Smooth muscle cell (in vitro differentiated cells): ENCODE measurements at regions not wholly inside any gene's neighbourhood (a gene's known extent, or its start where the extent isn't known, plus 50 kb on each side); places are given as distances from the start of the nearest gene placed in this dataset.

ENCODE experiments used
- DNase-seq: peaks from one replicate; lab custom pipeline; 2025; ENCODE audit not compliant: unreplicated experiment; lab: John Stamatoyannopoulos, UW
- H2AFZ ChIP-seq: fragments of 200-600 bp; sonication (generic); 2 replicates; pipeline ENCODE4 v1.6.0; 2016; ENCODE audit warnings: antibody characterized with exemption, low read depth, mild to moderate bottlenecking
- H3F3A ChIP-seq: fragments of 200-600 bp; sonication (generic); 2 replicates; pipeline ENCODE4 v1.6.0; 2017; ENCODE audit warnings: antibody characterized with exemption, low read depth
- H3K27ac ChIP-seq: fragments of 200-600 bp; sonication (generic); 2 replicates; pipeline ENCODE4 v1.5.1; 2016; ENCODE audit warnings: low read depth, mild to moderate bottlenecking
- H3K27me3 ChIP-seq: fragments of 200-600 bp; sonication (generic); 2 replicates; pipeline ENCODE4 v1.6.1; 2016; ENCODE audit warnings: low read depth, mild to moderate bottlenecking
- H3K36me3 ChIP-seq: fragments of 200-600 bp; sonication (generic); 2 replicates; pipeline ENCODE4 v1.5.1; 2016; ENCODE audit warnings: low read depth
- H3K4me1 ChIP-seq: fragments of 200-600 bp; sonication (generic); 2 replicates; pipeline ENCODE4 v1.5.1; 2016; ENCODE audit warnings: low read depth
- H3K4me2 ChIP-seq: fragments of 200-600 bp; sonication (generic); 2 replicates; pipeline ENCODE4 v1.6.0; 2016; ENCODE audit warnings: mild to moderate bottlenecking
- H3K4me3 ChIP-seq: fragments of 200-600 bp; sonication (generic); 2 replicates; pipeline ENCODE4 v1.5.1; 2016; ENCODE audit warnings: mild to moderate bottlenecking
- H3K79me2 ChIP-seq: fragments of 200-600 bp; sonication (generic); 2 replicates; pipeline ENCODE4 v1.6.0; 2016; ENCODE audit warnings: low read depth, mild to moderate bottlenecking
- H3K9ac ChIP-seq: fragments of 200-600 bp; sonication (generic); 2 replicates; pipeline ENCODE4 v1.6.0; 2016; ENCODE audit warnings: low read depth
- H3K9me3 ChIP-seq: fragments of 200-600 bp; sonication (generic); replicated peaks from 2 replicates; pipeline ENCODE4 v1.5.1; 2016; ENCODE audit warnings: low read depth
- H4K20me1 ChIP-seq: fragments of 200-600 bp; sonication (generic); 2 replicates; pipeline ENCODE4 v1.6.0; 2016; ENCODE audit warnings: low read depth
- CTCF ChIP-seq: fragments of 200-600 bp; sonication (generic); IDR thresholded peaks from 2 replicates; pipeline ENCODE4 v1.5.1; 2017; ENCODE audit warnings: borderline replicate concordance, mild to moderate bottlenecking, antibody characterized with exemption; ENCODE audit not compliant: insufficient read depth, poor library complexity, severe bottlenecking
- WGBS: methylation state at CpG from one replicate; pipeline ENCODE4 v1.1.7; 2016; ENCODE audit warnings: low lambda C conversion rate; 5-methylcytosine and 5-hydroxymethylcytosine counted together

GRCh38 chr15:66943456-66944095 lies 121.8 kb upstream of the SMAD3 start:
- Histone ChIP-seq H3K36me3 (no peaks in the 10 kb centered on the region), H3K27me3 (no peaks in the 10 kb centered on the region), H3K79me2 (no peaks in the 10 kb centered on the region), H3K27ac (no peak overlapping the region), H3K9me3 (no peaks in the 10 kb centered on the region), H4K20me1 (no peaks in the 10 kb centered on the region), H3K4me3 (no peak overlapping the region), H3F3A (no peaks in the 10 kb centered on the region), H2AFZ (no peak overlapping the region), H3K4me1 (no peaks in the 10 kb centered on the region), H3K9ac (no peak overlapping the region), H3K4me2 (no peak overlapping the region)
- TF ChIP-seq CTCF = no peak
- no peak for DNase-seq
- 91% methylated on average over 6 of the region's 10 CpGs for WGBS

GRCh38 chr15:66944121-66944520 lies 121.3 kb upstream of the SMAD3 start:
- no peaks in the 10 kb centered on the region for H4K20me1 ChIP-seq
- no peak overlapping the region for H3K27ac ChIP-seq
- 93% methylated on average over 14 of the region's 14 CpGs for WGBS
- no peaks in the 10 kb centered on the region for H3K79me2 ChIP-seq
- no peak overlapping the region for H3K9ac ChIP-seq
- no peak overlapping the region for H3K4me2 ChIP-seq
- H3K4me1 ChIP-seq = no peaks in the 10 kb centered on the region
- H3K36me3 ChIP-seq = no peaks in the 10 kb centered on the region
- no peaks in the 10 kb centered on the region for H3F3A ChIP-seq
- no peaks in the 10 kb centered on the region for H3K27me3 ChIP-seq
- no peak for TF ChIP-seq CTCF
- H3K4me3 ChIP-seq = no peak overlapping the region
- no peak for DNase-seq
- no peak overlapping the region for H2AFZ ChIP-seq
- H3K9me3 ChIP-seq = no peaks in the 10 kb centered on the region

GRCh38 chr15:66945286-66945685 lies 120.1 kb upstream of the SMAD3 start:
- Histone ChIP-seq H3K4me3 (no peak overlapping the region), H3K27ac (no peak overlapping the region), H2AFZ (no peak overlapping the region), H4K20me1 (no peaks in the 10 kb centered on the region), H3K9ac (no peak overlapping the region), H3K79me2 (no peaks in the 10 kb centered on the region), H3K4me2 (no peak overlapping the region), H3K27me3 (no peaks in the 10 kb centered on the region), H3K9me3 (no peaks in the 10 kb centered on the region), H3K36me3 (no peaks in the 10 kb centered on the region), H3F3A (no peaks in the 10 kb centered on the region), H3K4me1 (no peaks in the 10 kb centered on the region)
- TF ChIP-seq CTCF = no peak
- 97% methylated on average over 3 of the region's 3 CpGs for WGBS
- DNase-seq = no peak

- no peak for DNase-seq
- no peak for TF ChIP-seq CTCF
- Histone ChIP-seq H3K9ac (no peak overlapping the region), H3K27ac (no peak overlapping the region), H3K9me3 (no peaks in the 10 kb centered on the region), H3F3A (no peaks in the 10 kb centered on the region), H3K4me3 (no peak overlapping the region), H3K27me3 (no peaks in the 10 kb centered on the region), H3K36me3 (no peaks in the 10 kb centered on the region), H2AFZ (no peak overlapping the region), H3K4me1 (no peaks in the 10 kb centered on the region), H4K20me1 (no peaks in the 10 kb centered on the region), H3K4me2 (no peak overlapping the region), H3K79me2 (no peaks in the 10 kb centered on the region)
- 81% methylated on average over 4 of the region's 4 CpGs for WGBS
Measured at GRCh38 chr15:66945842-66946241, 119.6 kb upstream of the SMAD3 start.
